Daoy (cell line): ENCODE measurements at regions not wholly inside any gene's neighbourhood (a gene's known extent, or its start where the extent isn't known, plus 50 kb on each side); places are given as distances from the start of the nearest gene placed in this dataset.
"Not testable (repeated sequence)": the region's sequence is repeated elsewhere in the genome, so short reads cannot be mapped to it uniquely, and the experiment has no call there.

Experiments used
- DNase-seq: peaks from one replicate; pipeline ENCODE4 v3.0.0-alpha.2; 2015; ENCODE audit warnings: low read depth

GRCh38 chr19:20482721-20483120 lies 82.9 kb downstream of the ZNF737 start:
- no peak for DNase-seq

GRCh38 chr19:20481736-20482135 lies 83.8 kb downstream of the ZNF737 start:
- DNase-seq: no peak

- DNase-seq: no peak
These were observed 86.1 kb downstream of the ZNF737 start for GRCh38 chr19:20479483-20479882.

GRCh38 chr19:20478936-20479335 lies 86.6 kb downstream of the ZNF737 start:
- no peak for DNase-seq

- peak; percentile 3 for DNase-seq
These were observed 92.7 kb downstream of the ZNF737 start for GRCh38 chr19:20472854-20473253.

- DNase-seq: no peak
These were observed 94.2 kb downstream of the ZNF737 start for GRCh38 chr19:20471431-20471830.

GRCh38 chr19:20470345-20471135 lies 95.0 kb downstream of the ZNF737 start:
- DNase-seq: no peak

GRCh38 chr19:20466638-20466990 lies 99.0 kb downstream of the ZNF737 start:
- DNase-seq: not testable (repeated sequence)

GRCh38 chr19:20465922-20466637 lies 99.5 kb downstream of the ZNF737 start:
- not testable (repeated sequence) for DNase-seq

GRCh38 chr19:20453425-20453935 lies 112.1 kb downstream of the ZNF737 start:
- DNase-seq: no peak

GRCh38 chr19:20444202-20444885 lies 121.2 kb downstream of the ZNF737 start:
- DNase-seq: no peak

GRCh38 chr19:20432266-20432842 lies 133.2 kb downstream of the ZNF737 start:
- DNase-seq: not testable (repeated sequence)

GRCh38 chr19:20431826-20432225 lies 133.8 kb downstream of the ZNF737 start:
- DNase-seq: no peak

GRCh38 chr19:20423381-20424197 lies 142.0 kb downstream of the ZNF737 start:
- peak; percentile 74 for DNase-seq

- no peak for DNase-seq
These were observed 143.1 kb downstream of the ZNF737 start for GRCh38 chr19:20422216-20423205.

- no peak for DNase-seq
These were observed 148.9 kb downstream of the ZNF737 start for GRCh38 chr19:20416661-20417060.

- DNase-seq: no peak
These were observed 151.5 kb downstream of the ZNF737 start for GRCh38 chr19:20414120-20414519.

GRCh38 chr19:20413705-20414104 lies 151.9 kb downstream of the ZNF737 start:
- no peak for DNase-seq

- DNase-seq: no peak
These were observed 152.7 kb downstream of the ZNF737 start for GRCh38 chr19:20412846-20413245.

- no peak for DNase-seq
These were observed 168.3 kb downstream of the ZNF737 start for GRCh38 chr19:20397292-20397691.
